Midbrain (tissue), 1 donor: ENCODE measurements at regions not wholly inside any gene's neighbourhood (a gene's known extent, or its start where the extent isn't known, plus 50 kb on each side); places are given as distances from the start of the nearest gene placed in this dataset.
"Not testable (repeated sequence)": the region's sequence is repeated elsewhere in the genome, so short reads cannot be mapped to it uniquely, and the experiment has no call there.

ENCODE experiments used
- DNase-seq: peaks from one replicate; lab custom pipeline; 2025; lab: John Stamatoyannopoulos, UW

DNA sequence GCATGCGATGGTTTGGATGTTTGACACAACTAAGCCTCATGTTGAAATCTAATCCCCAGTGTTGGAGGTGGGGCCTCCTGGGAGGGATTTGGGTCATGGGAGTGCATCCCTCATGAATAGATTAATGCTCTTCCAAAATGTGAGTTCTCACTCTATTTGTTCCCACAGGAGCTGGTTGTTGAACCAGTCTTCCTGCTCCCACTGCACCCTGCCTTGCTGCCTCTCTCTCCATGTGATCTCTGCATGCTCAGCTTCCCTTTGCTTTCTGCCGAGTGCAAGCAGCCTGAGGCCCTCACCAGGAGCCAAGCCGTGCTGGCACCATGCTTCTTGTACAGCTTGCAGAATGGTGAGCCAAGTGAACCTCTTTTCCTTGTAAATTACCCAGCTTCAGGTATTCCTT is 206.8 kb downstream of the VAPA start:
- no peak for DNase-seq

DNA sequence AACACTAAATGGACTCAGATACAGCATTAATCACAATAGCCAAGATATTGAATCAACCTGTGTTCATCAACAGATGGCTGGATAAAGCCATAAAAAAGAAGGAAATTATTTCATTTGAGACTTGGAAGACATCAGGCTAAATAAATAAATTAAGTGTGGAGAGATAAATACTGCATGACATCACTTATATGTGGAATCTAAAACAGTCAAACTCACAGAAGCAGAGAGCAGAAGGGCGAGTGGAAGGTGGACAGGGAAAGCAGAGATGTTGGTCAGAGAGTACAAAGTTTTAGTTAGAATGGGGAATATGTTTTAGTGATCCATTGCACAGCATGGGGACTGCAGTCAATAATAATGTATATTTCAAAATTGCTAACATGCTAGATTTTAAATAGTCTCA is 207.2 kb downstream of the VAPA start:
- no peak for DNase-seq

DNA sequence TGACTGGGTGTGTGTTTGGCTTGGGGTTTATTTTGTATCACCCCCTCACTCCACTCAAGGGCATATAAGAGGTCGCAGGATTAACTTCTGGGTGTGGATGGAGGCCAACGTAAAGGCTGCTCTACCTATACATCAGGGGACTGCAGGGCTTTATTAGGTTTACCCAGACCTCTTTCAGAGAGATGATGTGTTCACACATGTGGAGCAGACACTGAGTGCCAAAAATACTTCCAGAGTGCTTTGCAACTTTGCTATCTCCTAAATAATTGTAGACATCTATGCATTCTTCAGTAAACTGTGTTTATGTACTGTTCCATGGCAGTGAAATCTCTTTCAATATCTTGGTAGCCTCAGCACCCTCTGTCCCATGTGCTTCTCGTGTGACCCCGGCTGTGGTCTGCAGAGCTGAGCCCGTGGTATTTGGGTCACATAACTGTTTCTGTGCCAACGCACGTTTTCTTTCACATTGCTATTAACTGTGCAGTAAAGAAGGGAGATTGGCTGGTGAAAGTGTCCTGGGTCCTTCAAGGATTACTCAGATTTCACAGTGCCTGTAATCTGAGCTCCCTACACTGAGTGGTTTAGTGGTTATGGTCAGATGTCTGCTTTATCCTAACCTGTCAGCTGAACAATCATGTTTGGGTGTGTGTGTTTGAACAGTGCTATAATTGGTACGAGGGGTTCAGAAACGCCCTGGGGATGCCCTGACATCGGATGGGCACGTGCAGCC is 208.1 kb downstream of the VAPA start:
- no peak for DNase-seq

DNA sequence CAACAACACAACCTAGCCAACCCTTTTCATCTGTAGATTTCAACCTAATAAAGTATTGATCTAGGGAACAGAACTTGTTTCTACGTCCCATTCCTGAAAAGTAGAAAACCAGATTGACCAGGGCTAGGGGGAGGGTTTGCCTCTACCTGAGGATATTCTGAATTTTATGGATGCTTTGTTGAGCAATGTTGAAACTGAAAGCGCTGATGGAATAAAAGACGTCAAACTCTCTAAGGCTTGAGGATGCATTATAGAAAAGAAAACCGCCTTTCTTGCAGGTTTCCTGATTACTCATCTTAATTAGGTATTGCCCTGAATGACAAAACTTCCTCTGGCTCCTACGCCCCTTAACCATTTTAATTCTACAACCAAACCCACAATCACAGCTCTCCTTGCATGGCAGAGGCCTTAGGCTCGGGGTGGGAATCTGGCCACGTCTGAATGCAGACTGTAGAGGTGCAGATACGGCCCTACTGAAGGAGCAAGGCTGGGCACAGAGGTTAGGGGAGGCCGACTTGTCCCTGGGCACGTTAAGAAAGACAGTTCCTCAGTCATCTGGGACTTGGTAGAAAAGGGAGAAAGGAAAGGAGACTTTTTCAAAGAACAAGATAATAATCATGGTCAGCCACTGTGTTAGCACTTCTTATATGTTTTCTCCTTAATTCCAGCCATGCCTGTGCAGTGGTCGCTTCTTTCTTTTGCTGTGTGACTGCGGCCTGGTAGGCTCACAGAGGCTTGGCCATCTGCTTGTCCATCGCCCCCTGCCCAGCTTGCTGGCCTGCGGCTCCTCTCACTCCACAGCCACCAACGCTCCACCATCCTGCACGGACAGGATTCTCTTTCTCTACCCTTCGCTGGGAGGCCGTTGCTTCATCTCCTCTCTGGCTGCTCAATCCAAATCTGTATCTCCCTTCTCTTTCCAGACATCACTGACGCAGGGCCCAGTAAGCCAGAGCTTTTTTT is 209.5 kb downstream of the VAPA start:
- DNase-seq = no peak

DNA sequence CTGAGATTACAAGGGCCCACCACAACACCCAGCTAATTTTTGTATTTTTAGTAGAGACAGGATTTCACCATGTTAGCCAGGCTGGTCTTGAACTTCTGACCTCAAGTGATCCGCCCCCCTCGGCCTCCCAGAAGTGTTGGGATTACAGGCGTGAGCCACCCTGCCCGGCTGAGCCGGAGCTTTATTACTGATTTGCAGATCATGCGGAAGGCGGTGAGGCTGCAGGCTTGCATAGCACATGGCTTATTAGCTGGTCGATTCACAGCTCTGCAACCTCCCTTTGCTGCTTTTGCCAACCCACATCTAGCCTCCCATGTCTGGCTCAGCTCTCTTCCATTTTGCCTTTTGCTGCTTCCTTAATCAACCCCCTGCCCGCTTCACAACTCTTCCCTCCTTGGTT is 210.3 kb downstream of the VAPA start:
- DNase-seq = no peak

DNA sequence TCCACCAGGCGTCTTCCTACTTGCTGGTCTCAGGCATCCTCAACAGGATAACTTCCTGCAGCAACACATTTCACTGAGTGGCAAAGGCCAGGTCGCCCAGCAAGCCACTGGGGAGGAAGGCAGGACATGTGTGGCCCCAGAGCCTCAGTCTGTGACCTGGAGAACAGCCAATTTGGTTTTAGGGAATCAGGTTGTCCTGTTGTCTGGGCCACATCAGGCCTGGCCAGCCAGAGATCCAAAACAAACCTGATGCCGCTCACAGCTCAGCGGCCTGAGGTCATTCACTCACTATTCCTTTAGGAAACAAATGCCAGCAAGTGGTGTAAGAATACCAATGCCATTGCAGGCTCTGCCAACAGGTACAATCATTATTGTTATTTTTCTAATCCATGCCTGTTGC is 210.7 kb downstream of the VAPA start:
- no peak for DNase-seq

DNA sequence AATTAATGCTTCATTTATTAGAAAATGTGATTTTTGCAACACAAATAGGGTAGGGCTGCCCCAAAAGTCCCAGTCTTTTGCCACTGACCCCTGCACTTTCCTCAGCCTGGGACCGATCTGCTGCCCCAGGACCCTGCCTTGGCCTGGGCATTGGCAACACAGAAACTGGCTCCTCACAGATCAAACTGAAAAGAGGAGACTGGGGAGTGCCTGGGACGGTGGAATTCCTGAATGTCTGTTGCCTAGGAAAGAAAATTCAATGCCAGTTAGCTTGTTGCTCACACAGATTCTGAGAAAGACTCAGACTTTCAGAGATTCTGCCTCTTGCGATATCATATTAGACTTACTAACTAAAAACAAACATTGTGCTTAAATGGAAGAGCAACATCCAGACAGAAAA is 211.2 kb downstream of the VAPA start:
- DNase-seq = peak; percentile 5

DNA sequence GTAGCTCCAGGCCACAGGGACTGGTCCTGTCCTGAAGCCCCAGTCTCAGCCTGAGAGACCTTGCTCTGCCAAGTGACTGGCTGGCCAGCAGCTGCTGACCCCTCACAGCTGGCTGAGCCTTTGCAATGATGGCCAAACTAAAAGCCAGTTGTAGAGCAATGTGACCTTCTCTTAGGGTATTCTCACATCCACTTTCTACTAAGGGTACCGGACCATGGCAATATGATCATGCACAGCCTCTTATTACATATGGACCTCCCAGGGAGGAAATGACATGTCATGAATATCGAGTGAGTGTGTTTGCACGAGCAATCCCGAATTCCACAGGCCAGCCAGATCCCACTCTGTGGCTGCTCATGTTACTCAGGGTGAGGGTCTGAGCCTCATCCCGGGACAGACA is 213.9 kb downstream of the VAPA start:
- DNase-seq = no peak

DNA sequence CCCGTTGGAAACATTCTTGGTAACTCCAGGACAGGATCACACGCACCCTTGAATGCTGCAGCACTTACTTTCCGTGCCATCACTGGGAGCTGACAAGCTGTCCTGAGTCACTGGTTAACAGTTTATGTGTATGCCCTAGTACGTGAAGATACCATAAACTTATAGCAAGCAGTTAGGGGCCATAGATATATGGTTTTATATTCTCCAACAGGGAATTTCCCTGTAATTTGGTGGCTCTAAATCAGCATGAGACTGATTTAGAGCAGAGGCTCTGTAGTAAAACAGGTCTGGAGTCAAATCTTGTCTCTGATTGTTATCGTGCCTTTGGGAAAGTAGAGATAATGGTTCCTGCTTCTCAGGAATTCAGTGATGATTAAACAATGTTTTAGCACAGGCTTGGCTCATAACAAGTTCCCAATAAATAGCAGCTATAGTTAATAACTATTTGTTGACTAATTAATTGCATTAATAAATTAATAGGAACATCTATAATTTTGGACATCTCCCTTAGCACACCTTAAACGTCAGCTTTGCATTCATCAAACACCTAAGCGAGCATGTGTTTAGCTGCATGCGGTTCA is 215.2 kb downstream of the VAPA start:
- no peak for DNase-seq

DNA sequence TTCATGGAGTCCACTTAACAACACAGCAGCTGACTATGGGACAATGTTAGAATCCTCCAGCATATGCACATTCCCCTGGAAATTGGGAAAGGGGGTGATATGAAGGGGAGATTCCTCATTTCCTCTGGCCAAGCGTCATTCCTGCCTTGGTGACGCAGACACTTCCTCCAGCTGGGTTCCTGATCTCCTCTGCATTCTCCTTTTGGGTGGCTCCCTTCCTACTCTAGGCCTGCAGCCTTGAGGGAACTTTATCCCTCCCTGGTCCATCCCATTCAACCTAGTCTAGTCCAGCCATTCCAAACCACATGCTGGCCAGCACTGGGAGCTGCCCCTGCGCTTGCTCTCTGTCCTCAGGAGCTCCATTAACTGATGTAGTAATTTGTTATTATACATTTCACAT is 216.8 kb downstream of the VAPA start:
- DNase-seq = no peak

DNA sequence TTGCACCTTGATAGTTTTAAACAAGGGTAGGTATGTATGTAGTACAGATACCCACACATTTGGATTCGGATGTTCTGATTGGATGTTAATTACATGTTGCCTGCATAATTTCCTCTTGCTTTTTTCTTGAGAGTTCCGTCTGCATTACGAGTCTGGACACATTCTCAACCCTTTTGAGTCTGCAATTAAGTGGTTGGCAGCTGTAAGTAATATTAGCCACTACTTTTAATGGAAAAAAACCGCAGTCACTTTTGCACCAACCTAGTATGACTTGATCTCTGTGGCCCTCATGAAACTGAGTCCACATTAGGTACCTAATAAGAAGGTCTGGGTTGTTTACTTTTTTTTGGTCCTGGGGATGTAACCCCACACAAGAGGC is 217.3 kb downstream of the VAPA start:
- no peak for DNase-seq

DNA sequence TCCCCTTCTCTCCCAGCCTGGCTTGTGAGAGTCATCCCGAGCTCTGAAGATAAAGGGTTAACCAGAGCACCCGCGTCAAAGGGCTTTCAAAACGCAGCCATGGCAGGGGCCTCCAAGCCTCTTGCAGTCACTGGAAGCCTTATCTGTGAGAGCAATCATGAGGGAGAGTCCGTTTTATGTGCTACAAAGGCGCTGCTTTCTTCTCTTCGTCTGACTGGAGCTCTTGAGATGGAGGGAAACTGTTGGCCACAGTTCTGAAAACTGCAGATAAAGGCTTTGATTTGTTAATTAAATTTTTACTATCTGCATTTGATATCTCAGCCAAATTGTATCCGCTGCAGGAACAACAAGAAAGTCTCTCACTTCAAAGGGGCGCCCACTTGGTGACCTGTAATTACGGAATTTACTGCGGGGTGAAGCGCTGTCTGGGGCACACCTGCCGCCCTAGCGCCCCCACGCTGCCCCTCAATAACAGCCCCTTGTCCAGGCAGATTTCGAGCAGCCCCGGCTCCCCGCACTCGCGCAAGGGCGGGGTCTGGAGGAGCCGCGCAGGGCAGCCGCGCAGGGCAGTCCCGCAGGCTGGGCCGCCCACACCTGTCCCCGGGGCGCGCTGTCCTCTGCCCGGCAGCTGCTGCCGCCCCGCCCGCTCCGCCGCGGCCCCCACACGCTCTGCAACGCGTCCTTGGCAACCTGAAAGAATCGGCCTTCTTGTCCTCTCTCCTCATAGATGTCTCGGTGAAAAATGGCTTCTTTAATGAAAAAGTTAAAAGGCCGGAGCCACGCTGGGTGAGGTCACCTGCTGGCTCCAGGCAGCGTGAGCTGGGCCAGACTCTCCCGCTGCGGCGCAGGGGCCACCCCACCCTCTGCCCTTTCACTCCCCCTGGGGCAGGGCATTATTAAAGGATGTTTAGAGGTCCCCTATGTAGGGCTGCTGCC is 217.9 kb downstream of the VAPA start:
- peak; percentile 16 for DNase-seq

DNA sequence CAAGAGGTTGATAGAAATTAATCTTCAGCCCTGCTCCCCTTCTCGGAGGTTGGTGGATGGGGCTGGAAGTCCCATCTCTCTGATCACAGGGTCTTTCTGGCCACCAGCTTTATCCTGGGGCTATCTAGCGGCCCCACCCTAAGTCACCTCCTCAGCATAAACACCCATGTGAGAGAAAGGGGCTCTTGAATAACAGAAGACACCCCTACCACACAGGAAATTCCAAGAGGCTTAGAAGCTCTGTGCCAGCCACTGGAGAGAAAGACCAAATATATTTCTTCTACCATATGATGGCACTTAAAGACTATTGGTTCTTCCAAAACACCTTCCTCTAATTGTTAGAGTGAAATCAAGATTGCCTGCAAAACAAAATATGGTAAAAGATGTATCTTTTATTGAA is 219.7 kb downstream of the VAPA start:
- no peak for DNase-seq

DNA sequence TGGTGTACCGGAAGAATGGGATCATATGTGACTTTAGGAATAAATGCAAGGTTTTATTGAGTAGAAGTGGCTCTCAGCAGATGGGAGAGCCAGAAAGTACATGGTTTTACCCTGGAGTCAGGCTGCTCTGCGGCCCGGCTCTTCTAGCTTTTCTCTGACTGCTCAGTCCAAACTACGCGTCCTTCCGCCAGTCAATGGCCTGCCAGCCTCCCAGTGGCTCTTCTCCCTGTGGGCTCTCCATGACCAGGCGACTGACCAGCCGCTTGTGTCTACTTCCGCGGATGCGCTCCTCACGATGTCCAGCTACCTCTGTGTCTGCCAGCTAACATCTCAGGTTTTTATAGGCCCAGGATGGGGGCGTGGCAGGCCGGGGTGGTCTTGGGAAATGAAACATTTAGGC is 220.4 kb downstream of the VAPA start:
- DNase-seq = no peak

DNA sequence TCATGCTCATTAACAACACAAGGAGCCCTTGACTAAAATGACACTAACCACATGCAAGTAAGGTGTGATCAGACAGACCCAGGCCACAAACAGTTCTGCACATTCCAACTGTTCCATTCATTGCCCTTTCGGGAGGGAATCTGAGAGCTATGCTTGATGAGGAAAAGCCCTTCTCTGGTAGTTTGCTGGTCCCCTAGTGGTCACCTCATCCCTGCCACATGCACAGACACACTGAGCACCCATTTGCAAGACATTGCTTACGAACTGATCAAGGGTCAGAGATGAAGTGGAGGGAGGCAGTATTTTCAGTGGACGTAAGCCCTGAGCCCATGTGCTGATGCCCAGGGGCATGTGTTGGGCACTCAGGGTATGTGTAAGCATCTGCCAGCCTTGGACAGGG is 220.9 kb downstream of the VAPA start:
- DNase-seq = not testable (repeated sequence)

DNA sequence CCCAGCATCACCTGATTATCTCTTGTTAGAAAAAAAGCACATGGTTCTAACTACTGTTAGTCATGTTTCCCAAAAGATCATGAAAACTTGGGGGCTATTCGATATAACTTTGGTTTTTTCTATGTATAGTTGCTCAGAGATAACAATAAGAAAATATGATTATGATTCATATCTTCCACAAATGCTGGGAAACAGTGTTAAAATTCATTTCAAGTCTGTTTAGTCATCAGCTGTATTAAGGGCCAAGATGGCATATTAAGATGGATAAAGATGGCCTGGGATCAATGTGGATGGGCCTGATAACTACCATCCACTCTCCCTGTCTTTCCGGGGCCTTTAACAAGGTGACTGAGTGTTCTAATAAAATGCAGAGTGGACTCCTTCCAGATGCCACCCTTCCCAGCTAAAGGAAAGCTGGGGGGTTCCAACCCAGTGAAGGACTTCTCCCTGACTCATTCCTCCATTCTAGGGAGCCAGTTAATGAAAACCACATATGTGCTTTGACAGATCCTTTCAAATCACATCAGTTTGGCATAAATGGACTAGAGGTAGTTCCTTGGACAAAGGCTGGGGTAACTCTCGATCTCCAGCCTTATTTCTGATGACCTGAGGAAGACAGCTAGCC is 221.6 kb downstream of the VAPA start:
- no peak for DNase-seq

DNA sequence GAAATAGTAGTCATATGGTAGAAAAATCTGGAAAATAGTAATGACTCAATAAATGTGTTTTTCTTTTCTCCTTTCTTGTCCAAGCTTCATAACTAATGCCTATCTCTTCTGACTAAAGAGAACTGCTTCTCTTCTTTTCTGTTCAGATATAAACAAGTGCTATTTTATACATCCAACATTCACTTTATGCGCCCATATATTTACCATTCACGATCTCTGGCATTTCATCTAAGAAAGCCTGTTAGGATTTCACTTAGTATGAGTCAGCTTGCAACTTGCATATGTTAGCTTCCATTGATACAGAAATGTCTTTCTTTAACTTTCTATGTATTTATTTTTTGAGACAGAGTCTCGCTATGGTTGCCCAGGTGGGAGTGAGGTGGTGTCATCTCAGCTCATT is 224.9 kb downstream of the VAPA start:
- DNase-seq = no peak

DNA sequence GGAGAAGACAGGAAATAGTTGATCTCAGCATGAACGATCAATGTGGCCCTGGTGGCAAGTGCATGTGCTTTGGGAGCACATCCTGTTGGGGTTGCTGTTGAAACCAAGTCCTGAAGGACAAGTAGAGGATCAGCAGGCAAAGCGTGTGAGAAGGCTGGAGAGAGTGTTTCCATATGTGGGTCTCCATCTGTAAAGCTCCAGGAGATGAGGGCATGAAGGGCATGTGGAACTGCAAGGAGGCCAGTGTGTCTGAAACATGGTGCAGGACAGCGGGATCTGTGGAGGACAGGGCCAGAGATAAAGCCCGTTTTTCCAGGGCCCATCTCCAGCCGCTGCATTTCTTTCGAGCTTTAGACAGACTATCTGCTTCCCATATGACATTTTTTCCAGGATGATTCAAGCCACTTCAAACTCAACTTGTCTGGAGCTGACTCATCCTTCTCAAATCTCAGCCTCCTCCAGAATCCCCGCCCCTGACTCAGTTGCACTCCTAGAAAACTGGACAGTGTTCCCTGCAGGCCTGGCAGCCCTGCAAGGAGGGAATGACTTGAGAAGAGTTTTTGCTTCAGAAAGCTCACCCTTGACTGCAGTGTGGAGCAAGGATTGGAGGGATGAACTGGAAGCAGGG is 226.1 kb downstream of the VAPA start:
- DNase-seq = no peak

DNA sequence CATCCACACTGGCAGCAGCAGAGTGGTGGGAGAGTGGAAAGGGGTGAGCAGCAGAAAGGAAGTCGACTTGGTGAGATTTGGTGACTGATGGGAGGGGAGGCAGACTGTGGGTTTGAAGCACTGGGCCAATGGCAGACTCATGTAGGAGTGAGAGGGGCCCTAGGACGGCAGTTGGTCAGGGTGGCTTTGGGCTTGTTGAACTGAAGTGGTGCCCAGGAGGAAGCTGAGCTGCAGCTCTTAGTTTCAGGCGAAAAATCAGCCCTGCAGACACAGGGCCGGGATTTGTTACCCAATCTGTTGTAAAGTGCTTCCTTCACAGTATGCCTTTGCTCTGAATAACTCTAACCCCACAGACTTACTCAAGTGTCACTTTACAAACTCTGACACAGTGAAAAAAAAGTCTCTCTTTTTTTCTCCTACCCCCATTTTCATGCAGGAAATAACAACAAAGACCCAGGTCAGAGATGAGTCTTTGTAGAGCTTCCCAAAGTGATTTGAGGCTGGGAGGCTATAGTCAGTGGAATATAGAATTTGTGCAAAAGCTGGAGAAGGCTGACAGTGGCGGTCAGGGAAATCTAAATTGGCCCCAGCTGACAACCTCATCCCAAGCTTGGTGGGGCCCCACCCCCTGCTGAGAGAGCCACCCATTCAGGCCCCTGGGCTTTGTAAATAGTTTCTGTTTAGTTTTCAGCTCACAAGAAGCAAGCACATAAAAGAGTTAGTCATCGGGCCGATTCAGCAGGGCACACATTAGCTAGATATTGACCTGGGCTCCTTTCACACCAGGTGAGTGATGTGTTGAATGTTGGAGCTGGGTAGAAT is 226.9 kb downstream of the VAPA start:
- DNase-seq = peak; percentile 4

DNA sequence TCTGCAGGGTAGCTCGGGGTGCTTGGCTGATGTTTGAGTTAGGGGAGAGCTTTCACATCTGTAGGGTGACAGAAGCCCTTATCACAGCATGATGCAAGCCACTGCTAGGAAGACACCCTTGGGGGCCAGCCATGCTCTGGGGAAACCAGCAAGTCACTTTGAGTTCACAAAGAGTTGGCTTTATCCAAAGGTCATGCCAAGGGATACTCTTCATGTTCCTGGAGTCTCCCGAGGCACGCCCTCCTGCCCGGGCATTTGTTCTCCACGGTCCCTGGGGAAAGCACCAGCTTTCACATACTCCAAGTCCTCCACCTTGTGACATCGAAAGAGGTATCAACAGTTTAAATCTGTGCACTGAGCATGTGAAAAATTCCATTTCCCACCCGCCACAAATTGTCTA is 227.7 kb downstream of the VAPA start:
- no peak for DNase-seq
